Stimulated activated naive B cell treated with anti-CD40 and anti-IgM and Interleukin-4, amounts not matched to agents 10 μg/mL and 1 μg/mL and 100 μg/mL, for 72 hours (primary cell): ENCODE measurements at regions not wholly inside any gene's neighbourhood (a gene's known extent, or its start where the extent isn't known, plus 50 kb on each side); places are given as distances from the start of the nearest gene placed in this dataset.
A peak's percentile ranks its signal among the peaks of the same experiment; 100 is the strongest.
"Not testable (repeated sequence)": the region's sequence is repeated elsewhere in the genome, so short reads cannot be mapped to it uniquely, and the experiment has no call there.

Source experiments
- ATAC-seq, 2 donors: fragments of 150-1000 bp; cut with Tn5 transposase; replicated peaks; 2 replicates each; pipeline ENCODE4 v1.10.0; 2021; ENCODE audit warnings: moderate library complexity in 1 of 2
- DNase-seq: peaks from one replicate; pipeline ENCODE4 v3.0.0; 2021
- H3K27ac Mint-ChIP-seq: one replicate; pipeline ENCODE4 v1.8.0; 2022; ENCODE audit warnings: mild to moderate bottlenecking, mixed read lengths
- H3K27me3 Mint-ChIP-seq, 2 donors: one replicate each; pipeline ENCODE4 v1.8.0; 2022; ENCODE audit warnings: mixed read lengths in 2 of 2
- H3K36me3 Mint-ChIP-seq, 2 donors: one replicate each; pipeline ENCODE4 v1.8.0; 2022; ENCODE audit warnings: mixed read lengths in 2 of 2, mild to moderate bottlenecking in 1 of 2
- H3K4me1 Mint-ChIP-seq, 2 donors: one replicate each; pipeline ENCODE4 v1.8.0; 2022; ENCODE audit warnings: mixed read lengths in 2 of 2, mild to moderate bottlenecking in 1 of 2
- H3K4me3 Mint-ChIP-seq, 2 donors: one replicate each; pipeline ENCODE4 v1.8.0; 2022; ENCODE audit warnings: mild to moderate bottlenecking in 2 of 2, mixed read lengths in 2 of 2, moderate library complexity in 1 of 2
- H3K9me3 Mint-ChIP-seq, 2 donors: one replicate each; pipeline ENCODE4 v1.8.0; 2022; ENCODE audit warnings: mixed read lengths in 2 of 2, mild to moderate bottlenecking in 1 of 2

DNA sequence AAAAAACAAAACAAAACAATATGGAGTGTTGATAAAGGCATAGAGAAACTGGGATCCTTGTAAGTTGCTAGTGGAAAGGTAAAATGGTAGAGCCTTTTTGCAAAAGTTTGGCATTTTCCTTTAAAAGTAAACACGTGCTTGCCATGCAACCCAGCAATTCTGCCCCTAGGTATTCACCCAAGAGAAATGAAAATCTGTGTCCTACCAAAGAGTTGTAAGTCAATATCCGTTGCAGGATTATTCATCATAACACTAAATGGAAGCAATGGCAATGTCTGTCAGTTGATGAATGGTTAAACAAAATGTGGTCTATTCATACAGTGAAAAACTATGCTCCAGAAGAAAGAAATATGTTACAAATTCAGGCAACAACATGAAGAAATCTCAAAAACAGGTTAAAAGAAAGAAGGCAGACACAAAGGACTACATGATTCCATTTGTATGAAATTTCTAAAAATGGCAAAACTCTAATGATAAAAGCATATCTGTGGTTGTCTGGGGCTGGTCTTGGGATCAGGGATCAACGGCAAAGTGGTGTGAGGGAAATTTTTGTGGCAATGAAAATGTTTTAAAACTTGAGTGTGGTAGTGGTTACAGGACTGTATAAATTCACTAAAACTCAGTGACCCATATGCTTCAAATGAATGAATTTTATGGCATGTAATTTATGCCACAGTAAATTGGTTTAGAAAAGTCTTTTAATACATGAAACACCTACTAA is 229.6 kb downstream of the OPA1 start:
- Mint-ChIP-seq H3K4me1 (peaks cover 7 to 20% of the 10 kb centered on the region in 2 donors), H3K36me3 (no peaks in the 10 kb centered on the region), H3K27ac (no peak overlapping the region), H3K9me3 (no peaks in the 10 kb centered on the region), H3K4me3 (no peak overlapping the region), H3K27me3 (peaks cover 36 to 46% of the 10 kb centered on the region in 2 donors)
- DNase-seq = no peak
- ATAC-seq = no peak

DNA sequence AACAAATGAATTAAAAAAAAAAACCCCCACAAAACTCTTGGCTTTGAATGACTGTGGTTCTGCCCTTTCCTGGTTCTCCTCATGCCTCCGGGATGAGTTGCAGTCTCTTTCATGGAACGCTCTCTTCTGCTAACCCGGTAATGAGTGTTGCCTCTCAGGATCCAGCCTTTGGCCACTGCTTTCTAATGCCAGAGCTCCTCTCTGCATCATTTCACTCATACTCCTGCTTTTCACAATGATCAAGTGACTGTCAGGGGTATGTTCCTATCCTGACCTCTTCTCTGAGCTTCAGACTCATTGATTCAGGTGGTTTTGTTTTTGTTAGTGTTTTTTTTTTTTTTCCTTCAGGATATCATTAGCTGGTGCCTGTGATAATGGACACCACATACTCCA is 230.2 kb downstream of the OPA1 start:
- not testable (repeated sequence) for ATAC-seq
- peaks cover 33 to 40% of the 10 kb centered on the region in 2 donors for H3K27me3 Mint-ChIP-seq

DNA sequence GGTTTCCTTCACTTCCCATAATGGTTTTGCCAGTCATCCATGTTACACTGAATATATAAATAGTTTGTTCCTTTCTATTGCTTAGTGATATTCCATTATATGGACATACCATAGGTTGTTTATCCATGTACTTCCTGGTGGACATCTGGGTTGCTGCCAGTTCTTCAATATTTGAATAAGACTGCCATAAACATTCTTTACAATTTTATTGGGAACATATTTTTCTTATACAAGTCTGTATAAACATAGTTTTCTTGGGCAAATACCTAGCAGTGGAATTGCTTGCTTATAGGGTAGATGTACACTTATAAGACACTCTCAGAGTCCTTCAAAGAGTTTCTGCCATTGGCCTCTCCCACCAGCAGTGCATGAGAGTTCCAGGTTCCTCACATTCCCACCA is 231.4 kb downstream of the OPA1 start:
- ATAC-seq = no peak
- Mint-ChIP-seq H3K36me3 (no peaks in the 10 kb centered on the region), H3K27me3 (peaks cover 31 to 40% of the 10 kb centered on the region in 2 donors)

More for the DNA sequence above, 230.2 kb downstream of the OPA1 start:
- not testable (repeated sequence) for H3K9me3 Mint-ChIP-seq, H3K4me3 Mint-ChIP-seq, H3K36me3 Mint-ChIP-seq, DNase-seq, H3K27ac Mint-ChIP-seq
- H3K4me1 Mint-ChIP-seq = peaks cover 7 to 20% of the 10 kb centered on the region in 2 donors

DNA sequence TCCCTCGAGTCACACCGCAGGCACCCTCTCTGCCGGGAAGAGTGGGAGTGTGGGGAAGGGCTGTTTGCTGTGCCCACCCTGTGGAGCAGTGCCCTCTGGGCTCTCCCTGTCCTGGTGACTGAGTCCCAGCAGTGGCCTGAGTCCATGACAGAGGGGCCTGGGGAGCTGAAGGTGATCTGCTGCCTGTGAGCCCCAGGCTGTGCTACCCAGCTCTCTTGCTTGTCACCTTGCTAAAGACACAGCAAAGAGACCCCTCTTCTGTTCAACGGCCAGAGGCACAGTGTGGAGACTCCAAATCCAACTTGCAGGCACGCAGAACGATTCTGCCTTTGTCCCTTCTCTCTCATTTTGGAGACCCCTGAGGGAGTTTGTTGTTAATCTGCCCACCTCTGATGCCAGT is 232.6 kb downstream of the OPA1 start:
- no peaks in the 10 kb centered on the region for H3K9me3 Mint-ChIP-seq
- no peaks in the 10 kb centered on the region for H3K36me3 Mint-ChIP-seq
- H3K27ac Mint-ChIP-seq = no peak overlapping the region
- peaks cover 29 to 36% of the 10 kb centered on the region in 2 donors for H3K27me3 Mint-ChIP-seq
- H3K4me3 Mint-ChIP-seq = no peak overlapping the region
- ATAC-seq (no peak), DNase-seq (no peak)
- peaks cover 8 to 16% of the 10 kb centered on the region in 2 donors for H3K4me1 Mint-ChIP-seq

More for the DNA sequence above, 231.4 kb downstream of the OPA1 start:
- H3K4me1 Mint-ChIP-seq = peaks cover 7 to 17% of the 10 kb centered on the region in 2 donors
- DNase-seq = no peak
- no peak overlapping the region for H3K27ac Mint-ChIP-seq
- no peak overlapping the region for H3K4me3 Mint-ChIP-seq
- no peaks in the 10 kb centered on the region for H3K9me3 Mint-ChIP-seq

DNA sequence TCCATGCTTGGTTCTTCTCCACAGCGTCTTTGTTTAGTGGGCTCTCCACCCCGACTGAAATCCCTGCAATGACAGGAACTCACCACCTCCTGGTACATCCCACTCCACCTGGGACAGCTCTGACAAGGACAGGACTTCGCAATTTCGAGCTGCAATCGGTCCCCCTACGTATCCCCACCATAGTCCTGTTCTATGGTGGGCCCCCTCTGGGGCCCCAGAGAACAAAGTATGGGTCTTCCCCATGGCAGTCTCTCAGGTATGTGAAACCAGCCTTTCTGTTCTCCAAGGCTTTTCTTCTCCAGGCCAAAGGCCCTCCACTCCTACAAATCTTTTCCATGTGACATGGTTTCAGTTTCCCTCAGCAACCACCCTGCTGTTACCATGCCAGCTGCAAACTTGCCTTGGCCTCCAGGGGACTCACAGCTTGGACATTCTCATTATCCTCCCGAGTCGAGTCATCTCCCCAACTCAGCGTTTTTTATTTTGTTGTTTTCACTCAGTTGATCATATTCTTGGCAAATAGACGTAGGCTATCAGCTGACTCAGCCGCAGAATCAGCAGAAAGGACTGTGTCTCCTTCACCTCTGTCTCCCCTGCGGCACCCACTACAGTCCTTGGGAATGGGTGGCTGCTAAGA is 233.3 kb downstream of the OPA1 start:
- ATAC-seq (no peak), DNase-seq (no peak)
- Mint-ChIP-seq H3K27ac (peak overlapping the region; percentile 51), H3K4me1 (peaks cover 7 to 16% of the 10 kb centered on the region in 2 donors), H3K9me3 (no peaks in the 10 kb centered on the region), H3K36me3 (no peaks in the 10 kb centered on the region), H3K27me3 (peaks cover 22 to 30% of the 10 kb centered on the region in 2 donors), H3K4me3 (no peak overlapping the region)

DNA sequence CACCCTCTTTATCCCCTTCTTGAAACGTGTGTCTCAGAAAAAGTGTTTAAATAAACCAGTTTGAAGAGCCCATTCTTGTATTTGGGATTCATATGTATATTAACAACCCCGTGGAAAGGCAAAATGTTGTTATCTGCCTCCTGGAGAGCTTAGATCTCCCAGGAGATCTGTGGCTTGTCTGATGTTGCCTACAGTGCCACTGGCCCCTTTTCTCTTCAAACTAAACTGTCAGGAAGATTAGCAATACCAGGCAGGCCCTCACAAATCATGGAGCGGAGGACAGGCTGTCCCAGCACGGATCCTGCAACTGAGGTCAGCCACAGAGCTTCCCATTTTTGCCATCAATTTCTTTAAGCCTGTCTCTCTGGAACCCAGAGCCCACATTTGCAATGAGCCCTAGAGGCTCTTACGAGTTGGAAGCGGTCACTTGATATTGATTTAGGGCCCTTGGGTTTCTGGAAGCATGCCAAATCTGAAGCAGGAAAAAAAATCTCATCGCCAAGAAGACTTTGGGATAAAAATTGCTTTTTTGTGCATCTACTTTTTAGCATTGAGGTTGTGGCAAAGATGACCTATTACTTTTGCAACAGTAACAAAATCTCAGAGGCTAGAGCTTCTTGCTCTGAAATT is 234.1 kb downstream of the OPA1 start:
- Mint-ChIP-seq H3K4me1 (peaks cover 15 to 24% of the 10 kb centered on the region in 2 donors), H3K27ac (no peak overlapping the region), H3K9me3 (no peaks in the 10 kb centered on the region), H3K36me3 (no peaks in the 10 kb centered on the region), H3K27me3 (peaks cover 22 to 30% of the 10 kb centered on the region in 2 donors), H3K4me3 (no peak overlapping the region)
- ATAC-seq (no peak), DNase-seq (no peak)

DNA sequence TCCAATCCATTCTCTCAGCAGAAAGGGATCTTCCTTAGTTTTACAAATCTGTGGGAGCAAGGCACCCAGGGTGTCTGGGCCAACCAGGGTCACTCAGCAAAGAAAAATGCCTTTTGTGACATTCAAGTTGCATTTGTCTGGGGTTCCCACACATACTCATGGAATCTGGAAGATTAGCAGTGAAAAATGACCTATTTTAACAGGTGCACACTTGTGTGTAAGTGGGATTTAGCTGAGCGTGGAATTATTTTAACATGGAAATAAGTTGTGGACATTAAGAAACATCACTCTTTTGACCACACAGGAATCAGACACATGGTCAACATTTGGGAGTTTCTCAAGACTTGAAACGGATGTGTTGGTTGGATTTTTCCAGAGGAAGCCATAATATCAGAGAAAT is 234.9 kb downstream of the OPA1 start:
- Mint-ChIP-seq H3K27me3 (peaks cover 22 to 30% of the 10 kb centered on the region in 2 donors), H3K4me1 (peaks cover 21 to 31% of the 10 kb centered on the region in 2 donors), H3K4me3 (no peak overlapping the region), H3K27ac (no peak overlapping the region), H3K36me3 (no peaks in the 10 kb centered on the region), H3K9me3 (no peaks in the 10 kb centered on the region)
- DNase-seq (no peak), ATAC-seq (no peak)

DNA sequence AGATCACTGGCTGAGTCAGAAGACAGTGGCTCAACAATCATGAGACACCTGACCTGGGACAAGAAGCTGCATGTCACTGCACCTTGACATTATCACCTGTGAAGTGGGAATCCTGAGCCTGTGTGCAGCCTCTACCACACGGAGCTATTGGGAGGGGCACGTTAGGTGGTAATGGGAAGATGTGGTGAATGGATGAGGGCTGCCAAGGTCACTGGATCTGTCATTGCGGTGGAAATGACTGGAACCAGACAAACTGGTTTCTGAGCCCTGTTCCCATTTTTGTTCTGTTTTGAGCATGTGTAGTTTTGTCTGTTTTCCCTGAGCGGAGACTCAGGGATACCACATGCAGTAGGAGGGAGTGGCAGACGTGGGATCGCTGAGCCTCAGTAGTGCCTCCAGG is 235.5 kb downstream of the OPA1 start:
- Mint-ChIP-seq H3K36me3 (no peaks in the 10 kb centered on the region), H3K4me1 (peaks cover 25 to 37% of the 10 kb centered on the region in 2 donors), H3K4me3 (no peak overlapping the region), H3K27ac (no peak overlapping the region), H3K9me3 (no peaks in the 10 kb centered on the region), H3K27me3 (peaks cover 22 to 24% of the 10 kb centered on the region in 2 donors)
- DNase-seq = no peak
- ATAC-seq = no peak

DNA sequence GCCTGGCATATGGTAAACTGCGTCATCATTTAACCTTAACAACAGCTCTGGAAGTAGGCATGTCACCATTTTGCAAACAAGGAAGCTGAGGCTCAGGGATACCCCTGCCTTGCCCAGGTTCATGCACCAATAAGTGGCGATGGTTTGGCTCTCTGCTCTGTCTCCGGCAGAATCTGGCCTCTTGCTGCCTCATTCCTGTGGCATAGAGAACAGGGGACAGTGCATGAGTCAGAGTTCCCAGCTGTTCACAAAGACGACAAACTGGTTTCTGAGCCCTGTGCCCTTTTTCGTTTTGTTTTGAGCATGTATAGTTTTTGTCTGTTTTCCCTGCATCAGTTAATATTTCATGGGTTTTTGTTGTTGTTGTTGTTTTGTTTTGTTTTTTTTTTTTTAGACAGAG is 236.8 kb downstream of the OPA1 start:
- no peak for DNase-seq
- ATAC-seq = no peak
- H3K9me3 Mint-ChIP-seq = no peaks in the 10 kb centered on the region
- peaks cover 37 to 50% of the 10 kb centered on the region in 2 donors for H3K4me1 Mint-ChIP-seq
- H3K27me3 Mint-ChIP-seq = peaks cover 21 to 22% of the 10 kb centered on the region in 2 donors
- no peaks in the 10 kb centered on the region for H3K36me3 Mint-ChIP-seq
- no peak overlapping the region for H3K27ac Mint-ChIP-seq
- no peak overlapping the region for H3K4me3 Mint-ChIP-seq

DNA sequence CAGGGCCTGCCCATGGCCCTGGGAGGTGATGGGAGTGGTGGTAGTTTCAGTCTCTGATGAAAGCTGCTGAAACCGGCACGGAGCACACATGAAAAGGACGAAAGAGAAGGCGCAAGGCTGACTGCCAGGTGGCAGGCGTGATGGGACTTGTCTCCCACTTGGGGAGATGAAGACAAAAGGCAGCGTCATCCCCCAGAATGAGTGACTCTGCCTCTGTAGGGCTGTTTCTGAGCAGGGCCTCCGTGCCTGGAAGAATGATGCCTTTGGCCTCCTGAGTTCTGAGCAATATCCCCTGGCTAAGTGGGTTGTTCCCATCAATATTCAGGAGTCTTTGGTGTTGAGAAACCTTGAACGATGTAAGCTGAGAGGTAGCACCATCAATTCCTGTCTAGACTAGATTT is 237.8 kb downstream of the OPA1 start:
- peaks cover 43 to 58% of the 10 kb centered on the region in 2 donors for H3K4me1 Mint-ChIP-seq
- no peak overlapping the region for H3K27ac Mint-ChIP-seq
- H3K9me3 Mint-ChIP-seq = no peaks in the 10 kb centered on the region
- no peak for DNase-seq
- no peak for ATAC-seq
- no peak overlapping the region for H3K4me3 Mint-ChIP-seq
- H3K36me3 Mint-ChIP-seq = no peaks in the 10 kb centered on the region
- H3K27me3 Mint-ChIP-seq = peaks cover 16 to 21% of the 10 kb centered on the region in 2 donors

DNA sequence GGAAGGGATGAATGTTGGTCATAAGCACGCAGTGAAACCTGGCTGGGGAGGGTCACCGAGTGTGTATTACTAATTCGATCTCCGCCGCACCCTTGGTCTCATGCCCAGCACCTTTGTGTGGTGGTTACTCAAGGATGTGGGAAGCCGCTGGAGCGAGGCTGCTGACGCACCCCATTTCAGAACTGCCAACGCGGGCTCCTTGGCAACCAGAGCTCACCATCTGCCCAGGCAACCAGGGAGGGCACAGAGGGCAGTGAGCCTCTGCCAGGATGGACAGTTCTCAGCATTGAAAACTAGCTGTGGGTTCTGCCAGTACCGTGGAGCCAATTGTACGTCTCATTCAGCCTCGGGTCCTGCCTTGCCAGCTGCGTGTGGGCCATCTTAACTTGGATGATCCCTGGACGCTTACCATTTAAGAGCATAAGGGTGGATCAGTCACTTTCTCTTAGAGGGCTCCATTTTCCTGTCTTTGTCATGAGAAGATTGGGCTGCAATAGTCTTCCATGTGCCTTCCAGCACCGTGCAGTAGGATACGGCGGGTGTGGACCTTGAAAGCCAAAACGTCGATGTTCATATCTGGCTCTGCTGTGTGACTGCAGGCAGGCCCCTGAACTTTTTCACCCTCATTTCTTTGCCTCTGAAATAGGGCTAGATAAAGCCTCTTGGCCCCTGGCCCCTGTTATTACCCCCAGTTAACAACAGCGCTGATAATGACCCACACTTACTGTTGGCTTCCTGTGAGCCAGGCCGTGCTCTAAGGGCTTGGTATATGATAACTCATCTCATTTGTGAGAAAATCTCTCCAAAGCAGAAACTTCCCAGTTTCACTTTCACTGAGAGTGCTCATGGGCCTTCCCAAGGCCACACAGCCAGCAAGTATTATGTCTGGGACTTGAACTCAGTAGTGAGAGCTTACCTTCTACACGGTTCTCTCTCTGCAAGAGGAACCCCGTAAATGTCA is 238.8 kb downstream of the OPA1 start:
- Mint-ChIP-seq H3K4me3 (peak overlapping the region in 1 of 2 donors; percentile 25), H3K9me3 (no peaks in the 10 kb centered on the region), H3K4me1 (peaks cover 40 to 51% of the 10 kb centered on the region in 2 donors), H3K27me3 (peaks cover 6 to 11% of the 10 kb centered on the region in 2 donors), H3K27ac (no peak overlapping the region), H3K36me3 (no peaks in the 10 kb centered on the region)
- ATAC-seq (peak; percentile 94 to 96), DNase-seq (peak; percentile 54)

DNA sequence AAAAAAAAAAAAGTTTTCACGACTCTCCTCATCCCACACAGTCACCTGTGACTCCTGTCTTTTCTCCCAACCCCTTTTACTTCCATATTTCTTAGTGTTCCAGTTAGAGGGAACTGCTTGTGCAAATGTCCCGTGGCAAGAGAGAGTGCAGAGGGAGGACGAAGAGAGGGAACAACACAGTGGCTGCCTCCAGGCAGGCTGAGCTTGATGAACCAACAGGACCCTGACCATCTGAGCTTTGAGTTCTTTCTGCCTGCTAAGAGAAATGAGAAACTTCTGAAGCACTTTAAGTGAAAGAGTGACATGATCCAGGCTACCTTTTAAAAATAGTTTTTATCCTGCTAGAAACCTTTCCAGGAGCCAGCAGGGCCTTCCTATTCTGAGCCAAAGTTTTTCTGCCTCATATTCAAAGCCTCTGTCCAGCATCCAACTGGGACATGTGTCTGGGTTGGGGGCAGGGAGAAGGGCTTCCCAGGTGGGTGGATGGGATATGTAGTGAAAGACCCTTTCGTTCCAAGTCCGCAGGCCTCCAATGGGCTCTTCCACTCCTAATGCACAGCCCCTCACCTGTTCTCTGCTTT is 239.9 kb downstream of the OPA1 start:
- Mint-ChIP-seq H3K27ac (peak overlapping the region; percentile 52), H3K9me3 (no peaks in the 10 kb centered on the region), H3K27me3 (peaks cover 4 to 6% of the 10 kb centered on the region in 2 donors), H3K4me1 (peaks cover 40 to 52% of the 10 kb centered on the region in 2 donors), H3K4me3 (peak overlapping the region in 1 of 2 donors; percentile 15), H3K36me3 (no peaks in the 10 kb centered on the region)
- ATAC-seq = no peak
- DNase-seq = no peak

DNA sequence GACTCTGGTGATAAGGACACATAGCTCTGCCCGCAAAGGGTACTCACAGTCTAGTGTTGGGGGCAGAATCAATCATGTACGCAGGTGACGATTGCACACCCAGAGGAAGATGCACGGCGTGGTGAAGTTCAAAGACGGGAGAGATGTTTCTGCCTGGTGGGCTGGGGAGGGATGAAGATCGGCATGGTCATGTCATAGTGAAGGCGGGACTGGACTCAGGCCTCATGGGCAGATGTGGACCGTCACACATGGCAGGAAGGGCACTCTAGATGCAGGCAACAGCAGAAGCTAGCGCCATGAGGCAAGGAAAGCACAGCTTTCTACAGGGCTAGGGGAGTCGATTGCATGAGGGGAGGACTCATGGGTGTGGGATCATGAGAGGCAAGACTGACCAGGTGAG is 240.6 kb downstream of the OPA1 start:
- ATAC-seq (no peak), DNase-seq (no peak)
- Mint-ChIP-seq H3K9me3 (no peaks in the 10 kb centered on the region), H3K36me3 (no peaks in the 10 kb centered on the region), H3K4me3 (no peak overlapping the region), H3K4me1 (peaks cover 43 to 58% of the 10 kb centered on the region in 2 donors), H3K27me3 (peaks cover 1 to 3% of the 10 kb centered on the region in 2 donors), H3K27ac (peak overlapping the region; percentile 38)
